HCT116 (cell line): ENCODE measurements at regions not wholly inside any gene's neighbourhood (a gene's known extent, or its start where the extent isn't known, plus 50 kb on each side); places are given as distances from the start of the nearest gene placed in this dataset.
"Not testable (repeated sequence)": the region's sequence is repeated elsewhere in the genome, so short reads cannot be mapped to it uniquely, and the experiment has no call there.

Experiments used
- CBX3 ChIP-seq: IDR thresholded peaks from 2 replicates; pipeline ENCODE4 v1.6.1; 2012; ENCODE audit warnings: low read depth
- CTCF ChIP-seq, 3 experiments: fragments of 200-600 bp in 1 of 3; sonication (generic) in 1 of 3; IDR thresholded peaks in 2 of 3; conservative IDR thresholded peaks in 1 of 3; 2 replicates each; pipeline ENCODE4 v1.5.1; 2012 to 2017; ENCODE audit warnings: low read depth in 2 of 3, low read length in 2 of 3, antibody characterized with exemption in 1 of 3, borderline replicate concordance in 1 of 3, control low read depth in 1 of 3, mild to moderate bottlenecking in 1 of 3, mixed read lengths in 1 of 3, mixed run types in 1 of 3, moderate library complexity in 1 of 3; ENCODE audit not compliant: insufficient read depth in 1 of 3
- ELF1 ChIP-seq: IDR thresholded peaks from 2 replicates; pipeline ENCODE4 v1.6.1; 2012; ENCODE audit warnings: low read depth, borderline replicate concordance
- EZH2 ChIP-seq: fragments of 200-600 bp; sonication (generic); IDR thresholded peaks from 2 replicates; pipeline ENCODE4 v1.6.1; 2017; ENCODE audit warnings: antibody characterized with exemption, mixed run types
- EZH2phosphoT487 ChIP-seq: fragments of 200-600 bp; IDR thresholded peaks from 2 replicates; pipeline ENCODE4 v1.6.1; 2018; ENCODE audit warnings: antibody characterized with exemption, borderline replicate concordance
- FOSL1 ChIP-seq: IDR thresholded peaks from 2 replicates; pipeline ENCODE4 v1.6.1; 2012; ENCODE audit warnings: low read depth
- JUND ChIP-seq: IDR thresholded peaks from 2 replicates; pipeline ENCODE4 v1.6.1; 2012
- POLR2A ChIP-seq: IDR thresholded peaks from 2 replicates; pipeline ENCODE4 v1.7.0; 2011; ENCODE audit warnings: borderline replicate concordance; ENCODE audit not compliant: insufficient read depth, insufficient read length; ENCODE audit errors: extremely low read depth
- POLR2AphosphoS5 ChIP-seq: IDR thresholded peaks from 2 replicates; pipeline ENCODE4 v1.6.1; 2011; ENCODE audit warnings: mild to moderate bottlenecking, low read depth, low read length, moderate library complexity
- RAD21 ChIP-seq: IDR thresholded peaks from 2 replicates; pipeline ENCODE4 v1.6.1; 2012; ENCODE audit warnings: low read depth, mild to moderate bottlenecking
- REST ChIP-seq: IDR thresholded peaks from 2 replicates; pipeline ENCODE4 v1.6.1; 2012; ENCODE audit warnings: low read depth
- YY1 ChIP-seq: IDR thresholded peaks from 2 replicates; pipeline ENCODE4 v1.6.1; 2011; ENCODE audit warnings: low read length, low read depth, moderate library complexity, mild to moderate bottlenecking; ENCODE audit not compliant: insufficient replicate concordance; ENCODE audit errors: extremely low read depth
- ZNF274 ChIP-seq: fragments of 200-500 bp; sonication (Bioruptor generic); IDR thresholded peaks from 2 replicates; pipeline ENCODE4 v1.6.1; 2014; ENCODE audit warnings: mild to moderate bottlenecking, low read depth, low read length, inconsistent platforms
- TF ChIP-seq, protein P1 (sequence below): IDR thresholded peaks from 2 replicates; pipeline ENCODE4 v1.6.1; 2012

GRCh38 chr5:33138145-33138544, 302.6 kb upstream of the TARS1 start:
- TF ChIP-seq POLR2AphosphoS5; EZH2; EZH2phosphoT487; CTCF (IDR thresholded peaks at IDR 0.05 in 2 of 3, conservative IDR thresholded peaks at IDR 0.05 in 1 of 3; ENCODE audit: borderline replicate concordance in 1 of 3, insufficient read depth in 1 of 3, low read depth in 2 of 3, low read length in 2 of 3); YY1; POLR2A; RAD21; JUND; CBX3; ELF1; ZNF274; FOSL1; REST: not testable (repeated sequence)
- TF ChIP-seq, protein P1, sequence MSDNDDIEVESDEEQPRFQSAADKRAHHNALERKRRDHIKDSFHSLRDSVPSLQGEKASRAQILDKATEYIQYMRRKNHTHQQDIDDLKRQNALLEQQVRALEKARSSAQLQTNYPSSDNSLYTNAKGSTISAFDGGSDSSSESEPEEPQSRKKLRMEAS: not testable (repeated sequence)
